ENCODE measurements at regions not wholly inside any gene's neighbourhood (a gene's known extent, or its start where the extent isn't known, plus 50 kb on each side); places are given as distances from the start of the nearest gene placed in this dataset.

GRCh38 chr6:19605624-19606023 lies 231.5 kb upstream of the ID4 start:
- Histone ChIP-seq H2BK20ac (ENCODE audit: low read length) (no peak overlapping the region), H3K9ac (replicated peaks in 1 of 4; ENCODE audit: extremely low read depth in 1 of 4, low read depth in 3 of 4, low read length in 3 of 4) (no peak overlapping the region), H2AK5ac (ENCODE audit: low read depth, low read length) (no peak overlapping the region), H3K4ac (replicated peaks; ENCODE audit: insufficient read length, low read depth, low read length) (no peak overlapping the region), H3K4me2 (ENCODE audit: insufficient read depth in 1 of 2, low read depth in 2 of 2, low read length in 2 of 2) (no peak overlapping the region), H2AFZ (ENCODE audit: low read length) (no peak overlapping the region), H3K27ac (ENCODE audit: low read depth, low read length) (no peak overlapping the region), H2BK15ac (ENCODE audit: low read length) (no peak overlapping the region; the same call in 1 of the 2 replicates), H3K4me1 (replicated peaks in 1 of 4; ENCODE audit: control insufficient read depth in 3 of 4, insufficient read depth in 4 of 4, low read length in 3 of 4) (no peaks in the 10 kb centered on the region), H4K5ac (ENCODE audit: insufficient read length, low read depth, low read length) (no peak overlapping the region), H3K14ac (ENCODE audit: insufficient read length) (no peak overlapping the region), H3K27me3 (replicated peaks in 1 of 4; ENCODE audit: control insufficient read depth in 3 of 4, extremely low read depth in 1 of 4, insufficient read depth in 3 of 4, low read length in 3 of 4) (no peaks in the 10 kb centered on the region), H3K23ac (ENCODE audit: insufficient read length) (no peak overlapping the region), H3K18ac (ENCODE audit: extremely low read depth, low read length) (no peak overlapping the region), H3K36me3 (ENCODE audit: control insufficient read depth in 2 of 4, insufficient read depth in 4 of 4, low read length in 3 of 4) (no peaks in the 10 kb centered on the region), H4K20me1 (replicated peaks in 1 of 2; ENCODE audit: control insufficient read depth in 1 of 2, insufficient read depth in 2 of 2, low read length in 2 of 2) (no peaks in the 10 kb centered on the region), H3K23me2 (ENCODE audit: low read depth, low read length) (no peaks in the 10 kb centered on the region), H3K79me1 (ENCODE audit: low read depth, low read length) (no peaks in the 10 kb centered on the region), H2BK5ac (ENCODE audit: low read depth, low read length) (no peak overlapping the region), H3K79me2 (ENCODE audit: control insufficient read depth in 1 of 2, insufficient read depth in 2 of 2, low read length in 2 of 2) (no peaks in the 10 kb centered on the region), H3K56ac (replicated peaks; ENCODE audit: insufficient read length, low read depth, low read length) (no peak overlapping the region), H4K8ac (ENCODE audit: extremely low read depth, insufficient read depth, low read length) (no peak overlapping the region), H4K91ac (replicated peaks; ENCODE audit: insufficient read length, low read length) (no peak overlapping the region), H3K4me3 (ENCODE audit: extremely low read depth in 1 of 4, insufficient read depth in 2 of 4, low read depth in 3 of 4, low read length in 4 of 4) (no peak overlapping the region), H2BK120ac (replicated peaks; ENCODE audit: low read depth, low read length) (no peak overlapping the region), H2BK12ac (ENCODE audit: low read depth, low read length) (no peak overlapping the region), H3K9me3 (ENCODE audit: insufficient read depth in 2 of 2, low read depth in 1 of 2, low read length in 1 of 2) (no peaks in the 10 kb centered on the region)
- DNase-seq (ENCODE audit: low read depth in 1 of 2, low spot score in 2 of 2) (no peak), FAIRE-seq (no peak)
- 89% methylated on average over 6 of the region's 6 CpGs; no CpG with 5 or more reads in 1 of the 2 experiments for WGBS, 2 experiments (ENCODE audit: extremely low coverage in 1 of 2, insufficient coverage in 1 of 2, insufficient read length in 1 of 2, insufficient replicate concordance in 2 of 2, low coverage in 1 of 2, low lambda C conversion rate in 2 of 2, missing lambda C conversion rate in 1 of 2)
- CTCF ChIA-PET (ENCODE audit: partially characterized antibody) = interaction anchor here (1.5 kb wide), 1 partner anchor 9 kb away, joined by 3 read pairs; no protein-coding TSS in a partner anchor
- POLR2A ChIA-PET (ENCODE audit: partially characterized antibody) = no interaction called here
- TF ChIP-seq SP4 (IDR thresholded peaks at IDR 0.05; ENCODE audit: low read length) (no peak), GABPA (IDR thresholded peaks at IDR 0.05; ENCODE audit: borderline replicate concordance, insufficient read depth, low read length) (no peak), KDM1A (IDR thresholded peaks at IDR 0.05; ENCODE audit: borderline replicate concordance, low read length) (no peak)

Measured in H1 (cell line).